ENCODE measurements at regions not wholly inside any gene's neighbourhood (a gene's known extent, or its start where the extent isn't known, plus 50 kb on each side); places are given as distances from the start of the nearest gene placed in this dataset.

- H3K4me2 ChIP-seq: peak overlapping the region; percentile 27; the same call in 1 of the 2 replicates
- no peak for TF ChIP-seq CTCF (conservative IDR thresholded peaks at IDR 0.05; ENCODE audit: low read depth, low read length)
- no peaks in the 10 kb centered on the region for H3K36me3 ChIP-seq (ENCODE audit: insufficient read depth)
- H3K27me3 ChIP-seq (ENCODE audit: insufficient read depth, low read depth): no peaks in the 10 kb centered on the region
- no peak overlapping the region; the same call in 1 of the 2 replicates for H3K9ac ChIP-seq
- no peaks in the 10 kb centered on the region for H4K20me1 ChIP-seq (ENCODE audit: insufficient read depth)
- H3K79me2 ChIP-seq (ENCODE audit: insufficient read depth, low read depth): no peaks in the 10 kb centered on the region
- H3K27ac ChIP-seq: peak overlapping the region; percentile 46
- H2AFZ ChIP-seq (ENCODE audit: low read depth): peak overlapping the region; percentile 28; the same call in 1 of the 2 replicates
- H3K4me3 ChIP-seq (IDR thresholded peaks at IDR 0.05; ENCODE audit: insufficient read depth, low read depth, low read length): no peak overlapping the region
- peaks cover 27% of the 10 kb centered on the region for H3K4me1 ChIP-seq (ENCODE audit: low read depth, poor library complexity, severe bottlenecking)
Observed at GRCh38 chr15:31236184-31237042, 90.2 kb upstream of the KLF13 start.

- H3K9ac ChIP-seq: no peak overlapping the region
- no peaks in the 10 kb centered on the region for H3K79me2 ChIP-seq (ENCODE audit: insufficient read depth, low read depth)
- no peak overlapping the region; the same call in 1 of the 2 replicates for H3K4me2 ChIP-seq
- H2AFZ ChIP-seq (ENCODE audit: low read depth): no peak overlapping the region
- H4K20me1 ChIP-seq (ENCODE audit: insufficient read depth): no peaks in the 10 kb centered on the region
- no peak for TF ChIP-seq CTCF (conservative IDR thresholded peaks at IDR 0.05; ENCODE audit: low read depth, low read length)
- H3K27me3 ChIP-seq (ENCODE audit: insufficient read depth, low read depth): no peaks in the 10 kb centered on the region
- no peaks in the 10 kb centered on the region for H3K36me3 ChIP-seq (ENCODE audit: insufficient read depth)
- no peak overlapping the region for H3K4me3 ChIP-seq (IDR thresholded peaks at IDR 0.05; ENCODE audit: insufficient read depth, low read depth, low read length)
- H3K4me1 ChIP-seq (ENCODE audit: low read depth, poor library complexity, severe bottlenecking): peaks cover 27% of the 10 kb centered on the region
- no peak overlapping the region for H3K27ac ChIP-seq
Observed at GRCh38 chr15:31237043-31237324, 89.7 kb upstream of the KLF13 start.

- Histone ChIP-seq H3K79me2 (ENCODE audit: insufficient read depth, low read depth) (no peaks in the 10 kb centered on the region), H4K20me1 (ENCODE audit: insufficient read depth) (no peaks in the 10 kb centered on the region), H3K4me2 (no peak overlapping the region), H3K27ac (no peak overlapping the region), H2AFZ (ENCODE audit: low read depth) (no peak overlapping the region), H3K4me3 (IDR thresholded peaks at IDR 0.05; ENCODE audit: insufficient read depth, low read depth, low read length) (no peak overlapping the region), H3K27me3 (ENCODE audit: insufficient read depth, low read depth) (no peaks in the 10 kb centered on the region), H3K9ac (no peak overlapping the region), H3K36me3 (ENCODE audit: insufficient read depth) (no peaks in the 10 kb centered on the region), H3K4me1 (ENCODE audit: low read depth, poor library complexity, severe bottlenecking) (peaks cover 27% of the 10 kb centered on the region)
- no peak for TF ChIP-seq CTCF (conservative IDR thresholded peaks at IDR 0.05; ENCODE audit: low read depth, low read length)
Observed at GRCh38 chr15:31238906-31239305, 87.7 kb upstream of the KLF13 start.

- Histone ChIP-seq H3K27ac (no peak overlapping the region), H3K4me1 (ENCODE audit: low read depth, poor library complexity, severe bottlenecking) (peaks cover 26% of the 10 kb centered on the region), H2AFZ (ENCODE audit: low read depth) (no peak overlapping the region)
Observed at GRCh38 chr15:31239409-31239808, 87.2 kb upstream of the KLF13 start.

More at GRCh38 chr15:31239409-31239808, 87.2 kb upstream of the KLF13 start:
- Histone ChIP-seq H3K79me2 (ENCODE audit: insufficient read depth, low read depth) (no peaks in the 10 kb centered on the region), H3K27me3 (ENCODE audit: insufficient read depth, low read depth) (no peaks in the 10 kb centered on the region), H3K36me3 (ENCODE audit: insufficient read depth) (no peaks in the 10 kb centered on the region), H4K20me1 (ENCODE audit: insufficient read depth) (no peaks in the 10 kb centered on the region), H3K9ac (no peak overlapping the region), H3K4me2 (no peak overlapping the region), H3K4me3 (IDR thresholded peaks at IDR 0.05; ENCODE audit: insufficient read depth, low read depth, low read length) (no peak overlapping the region)
- TF ChIP-seq CTCF (conservative IDR thresholded peaks at IDR 0.05; ENCODE audit: low read depth, low read length): no peak
